Pons (tissue), 1 donor: ENCODE measurements at regions not wholly inside any gene's neighbourhood (a gene's known extent, or its start where the extent isn't known, plus 50 kb on each side); places are given as distances from the start of the nearest gene placed in this dataset.
"Not testable (repeated sequence)": the region's sequence is repeated elsewhere in the genome, so short reads cannot be mapped to it uniquely, and the experiment has no call there.

Experiments used
- DNase-seq: peaks from one replicate; pipeline ENCODE4 v3.0.0-alpha.2; 2016; ENCODE audit warnings: low spot score

GRCh38 chr9:82382887-82383616 is 394.5 kb downstream of the SPATA31D1 start:
- DNase-seq: no peak

- no peak for DNase-seq
Observed at GRCh38 chr9:82385633-82386032, 397.1 kb downstream of the SPATA31D1 start.

- DNase-seq: no peak
Observed at GRCh38 chr9:82397534-82397933, 409.0 kb downstream of the SPATA31D1 start.

GRCh38 chr9:82404196-82404870 is 415.8 kb downstream of the SPATA31D1 start:
- no peak for DNase-seq

GRCh38 chr9:82404881-82405280 is 416.3 kb downstream of the SPATA31D1 start:
- DNase-seq: no peak

GRCh38 chr9:82406456-82407085 is 418.0 kb downstream of the SPATA31D1 start:
- no peak for DNase-seq

- DNase-seq: no peak
Observed at GRCh38 chr9:82410306-82410705, 421.7 kb downstream of the SPATA31D1 start.

- DNase-seq: no peak
Observed at GRCh38 chr9:82410866-82411265, 422.3 kb downstream of the SPATA31D1 start.

GRCh38 chr9:82412586-82413305 is 424.2 kb downstream of the SPATA31D1 start:
- DNase-seq: no peak

GRCh38 chr9:82417501-82417900 is 428.9 kb downstream of the SPATA31D1 start:
- no peak for DNase-seq

- DNase-seq: no peak
Observed at GRCh38 chr9:82418334-82418733, 429.8 kb downstream of the SPATA31D1 start.

- no peak for DNase-seq
Observed at GRCh38 chr9:82419696-82420486, 431.3 kb downstream of the SPATA31D1 start.

- no peak for DNase-seq
Observed at GRCh38 chr9:82421498-82421897, 432.9 kb downstream of the SPATA31D1 start.

- DNase-seq: no peak
Observed at GRCh38 chr9:82423700-82424099, 435.1 kb downstream of the SPATA31D1 start.

- DNase-seq: no peak
Observed at GRCh38 chr9:82424599-82425120, 436.1 kb downstream of the SPATA31D1 start.

GRCh38 chr9:82431121-82431520 is 442.5 kb downstream of the SPATA31D1 start:
- DNase-seq: no peak

- not testable (repeated sequence) for DNase-seq
Observed at GRCh38 chr9:82433290-82433931, 444.8 kb downstream of the SPATA31D1 start.

GRCh38 chr9:82436475-82436874 is 447.9 kb downstream of the SPATA31D1 start:
- no peak for DNase-seq

- DNase-seq: not testable (repeated sequence)
Observed at GRCh38 chr9:82437183-82437582, 448.6 kb downstream of the SPATA31D1 start.

- no peak for DNase-seq
Observed at GRCh38 chr9:82438581-82438980, 450.0 kb downstream of the SPATA31D1 start.

GRCh38 chr9:82443312-82443711 is 454.7 kb downstream of the SPATA31D1 start:
- DNase-seq: no peak
